DMS153 treated with DMSO at 0.1 percent for 48 hours (cell line): ENCODE measurements at regions not wholly inside any gene's neighbourhood (a gene's known extent, or its start where the extent isn't known, plus 50 kb on each side); places are given as distances from the start of the nearest gene placed in this dataset.
"Not testable (repeated sequence)": the region's sequence is repeated elsewhere in the genome, so short reads cannot be mapped to it uniquely, and the experiment has no call there.

Experiments
- DNase-seq: peaks from one replicate; lab custom pipeline; 2025; ENCODE audit not compliant: unreplicated experiment; lab: John Stamatoyannopoulos, UW

- no peak for DNase-seq
These were observed 81.2 kb upstream of the GOT2 start for GRCh38 chr16:58815181-58815888.

- DNase-seq: no peak
These were observed 80.3 kb upstream of the GOT2 start for GRCh38 chr16:58814348-58814801.

DNA sequence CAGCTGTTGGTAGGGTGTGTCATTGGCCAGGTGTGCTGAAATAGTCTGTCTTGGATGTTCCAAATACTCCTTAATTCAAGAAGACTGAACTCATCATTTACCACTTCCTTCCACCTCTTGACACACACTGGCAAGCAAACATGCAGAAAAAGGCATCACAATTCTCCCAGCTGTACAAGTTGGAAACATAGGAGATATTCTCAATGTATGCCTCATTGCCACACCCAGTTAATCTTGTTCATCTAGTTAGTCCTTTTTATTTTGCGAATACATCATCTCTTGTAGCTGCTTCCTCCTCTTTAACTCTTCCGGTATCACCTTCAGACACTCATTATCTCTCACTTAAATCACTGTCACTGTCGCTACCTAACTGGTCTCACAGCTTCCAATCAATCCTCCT lies 75.1 kb upstream of the GOT2 start:
- no peak for DNase-seq

- DNase-seq: no peak
These were observed 73.2 kb upstream of the GOT2 start for GRCh38 chr16:58807276-58807675.

GRCh38 chr16:58801838-58802237 lies 67.7 kb upstream of the GOT2 start:
- no peak for DNase-seq

DNA sequence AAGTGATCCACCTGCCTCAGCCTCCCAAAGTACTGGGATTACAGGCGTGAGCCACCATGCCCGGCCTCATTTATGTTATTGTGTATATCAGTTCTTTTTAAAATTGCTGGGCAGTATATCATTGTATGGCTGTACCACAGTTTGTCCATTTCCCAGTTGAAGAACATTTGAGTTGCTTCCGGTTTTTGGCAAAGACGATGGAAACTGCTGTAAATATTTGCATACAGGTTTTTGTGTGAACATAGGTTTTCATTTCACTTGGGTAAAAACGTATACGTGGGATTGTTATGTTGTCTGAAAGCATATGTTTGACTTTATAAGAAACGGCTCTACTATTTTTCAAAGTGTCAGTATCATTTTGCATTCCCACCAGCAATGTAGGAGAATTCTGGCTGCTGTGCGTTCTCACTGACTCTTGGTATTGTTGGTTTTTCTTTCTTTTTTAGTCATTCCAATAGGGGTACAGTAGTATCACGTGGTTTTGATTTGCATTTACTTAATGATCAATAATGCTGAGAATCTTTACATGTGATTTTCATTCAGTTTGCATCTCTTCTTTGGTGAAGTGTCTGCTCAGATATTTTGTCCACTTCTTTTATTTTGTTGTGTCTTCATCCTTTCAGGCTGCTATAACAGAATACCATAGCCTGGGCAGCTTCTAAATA lies 63.2 kb upstream of the GOT2 start:
- no peak for DNase-seq

DNA sequence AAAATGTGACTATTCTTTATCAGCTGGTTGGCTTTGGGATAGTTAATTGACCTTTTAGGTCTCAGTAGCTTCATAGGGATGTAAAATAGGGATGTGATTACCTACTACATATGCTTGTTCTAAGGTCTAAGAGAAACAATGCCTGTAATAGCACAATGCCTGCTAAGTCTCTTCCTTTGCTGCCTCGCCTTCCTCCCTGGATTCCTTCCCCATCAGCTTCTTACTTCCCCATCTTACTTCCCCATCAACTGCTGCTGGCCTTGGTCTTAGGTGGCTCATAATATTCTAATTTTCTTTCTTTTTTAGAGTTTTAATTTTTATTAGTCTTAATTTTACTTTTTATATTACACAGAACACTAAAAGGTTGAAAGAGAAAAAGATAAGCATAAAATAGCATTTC lies 59.2 kb upstream of the GOT2 start:
- DNase-seq: no peak

DNA sequence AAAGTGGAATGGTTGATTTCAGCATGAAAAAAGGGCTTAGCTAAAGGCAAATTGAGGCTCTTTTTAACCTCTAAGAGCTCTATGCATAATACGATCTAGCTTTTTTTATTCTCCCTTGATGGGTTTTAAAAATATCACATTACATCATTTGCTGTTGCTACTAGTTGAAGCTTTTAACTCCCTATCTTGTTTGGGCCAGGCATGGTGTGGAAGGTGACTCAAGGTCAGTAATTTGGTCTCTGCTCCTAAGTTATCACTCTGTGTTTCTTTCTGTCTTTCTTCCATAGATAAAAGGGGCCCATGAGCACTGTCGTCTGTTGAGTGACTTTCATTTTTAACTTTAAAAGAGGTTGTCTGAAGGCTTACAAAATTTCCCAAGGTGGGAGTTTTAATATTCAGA lies 58.1 kb upstream of the GOT2 start:
- no peak for DNase-seq

DNA sequence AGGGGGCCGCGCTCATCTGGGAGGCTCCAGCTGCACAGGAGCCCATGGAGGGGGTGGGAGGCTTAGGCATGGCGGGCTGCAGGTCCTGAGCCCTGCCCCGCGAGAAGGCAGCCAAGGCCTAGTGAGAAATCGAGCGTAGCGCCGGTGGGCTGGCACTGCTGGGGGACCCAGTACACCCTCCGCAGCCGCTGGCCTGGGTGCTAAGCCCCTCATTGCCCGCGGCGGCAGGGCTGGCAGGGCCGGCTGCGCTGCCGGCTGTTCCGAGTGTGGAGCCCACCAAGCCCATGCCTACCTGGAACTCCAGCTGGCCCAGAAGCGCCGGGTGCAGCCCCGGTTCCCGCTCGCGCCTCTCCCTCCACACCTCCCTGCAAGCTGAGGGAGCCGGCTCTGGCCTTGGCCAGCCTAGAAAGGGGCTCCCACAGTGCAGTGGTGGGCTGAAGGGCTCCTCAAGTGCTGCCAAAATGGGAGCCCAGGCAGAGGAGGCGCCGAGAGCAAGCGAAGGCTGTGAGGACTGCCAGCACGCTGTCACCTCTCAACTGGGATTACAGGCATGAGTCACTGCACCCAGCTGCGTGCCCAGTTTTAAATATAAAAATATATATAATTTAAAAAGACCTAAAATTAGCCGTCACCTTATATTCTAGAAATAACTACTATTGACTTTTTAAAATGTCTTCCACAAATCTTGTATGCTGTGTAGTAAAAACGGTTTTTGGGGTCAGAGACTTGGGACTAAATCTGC lies 56.9 kb upstream of the GOT2 start:
- not testable (repeated sequence) for DNase-seq

DNA sequence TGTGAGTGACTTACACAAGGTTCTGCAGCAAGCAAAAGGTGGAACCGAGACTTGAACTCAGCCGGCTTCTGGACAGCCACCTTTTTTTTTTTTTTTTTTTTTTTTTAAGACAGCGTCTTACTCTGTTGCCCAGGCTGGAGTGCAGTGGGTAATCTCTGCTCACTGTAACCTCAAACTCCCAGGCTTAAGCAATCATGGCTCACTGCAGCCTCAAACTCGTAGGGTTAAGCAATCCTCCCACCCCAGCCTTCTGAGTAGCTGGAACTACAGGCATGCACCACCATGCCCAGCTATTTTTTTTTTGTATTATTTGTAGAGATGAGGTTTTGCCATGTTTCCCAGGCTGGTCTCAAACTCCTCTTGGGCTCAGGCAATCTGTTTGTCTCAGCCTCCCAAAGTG lies 55.2 kb upstream of the GOT2 start:
- DNase-seq: no peak
